ENCODE measurements at regions not wholly inside any gene's neighbourhood (a gene's known extent, or its start where the extent isn't known, plus 50 kb on each side); places are given as distances from the start of the nearest gene placed in this dataset.

DNA sequence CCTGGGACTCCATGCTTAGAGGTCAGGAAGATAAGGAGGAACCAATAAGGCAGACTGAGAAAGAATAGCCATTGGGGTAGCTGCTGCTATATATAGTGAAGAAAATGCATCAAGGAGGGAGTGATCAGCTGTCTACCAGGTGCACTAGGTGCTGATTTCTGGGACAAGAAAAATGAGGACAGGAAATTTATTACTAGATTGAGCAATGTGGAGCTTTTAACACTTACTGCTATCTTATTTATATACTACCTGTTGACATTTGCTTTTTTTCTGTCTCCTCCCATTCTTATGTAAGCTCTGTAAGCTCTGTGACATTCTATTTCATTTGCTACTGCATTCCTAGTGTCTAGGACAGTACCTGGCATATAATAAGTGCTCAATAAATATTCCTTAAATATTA is 53.7 kb upstream of the DHX40 start:
- TF ChIP-seq CTCF (conservative IDR thresholded peaks at IDR 0.05; ENCODE audit: low read depth, low read length), result no peak
- DNase-seq (ENCODE audit: low read depth), result no peak

GRCh38 chr17:59512844-59513385 is 52.5 kb upstream of the DHX40 start:
- TF ChIP-seq CTCF (conservative IDR thresholded peaks at IDR 0.05; ENCODE audit: low read depth, low read length), result no peak
- no peak overlapping the region for H3K4me3 ChIP-seq (ENCODE audit: low read length)
- no peak for DNase-seq (ENCODE audit: low read depth)

More for the DNA sequence above, 53.7 kb upstream of the DHX40 start:
- no peak overlapping the region for H3K4me3 ChIP-seq (ENCODE audit: low read length)

- DNase-seq (ENCODE audit: low read depth), result peak; percentile 95
- no peak overlapping the region for H3K4me3 ChIP-seq (ENCODE audit: low read length)
- no peak for TF ChIP-seq CTCF (conservative IDR thresholded peaks at IDR 0.05; ENCODE audit: low read depth, low read length)
Observed at GRCh38 chr17:59513934-59514841, 51.2 kb upstream of the DHX40 start.
